GM11168 (cell line): ENCODE measurements at regions not wholly inside any gene's neighbourhood (a gene's known extent, or its start where the extent isn't known, plus 50 kb on each side); places are given as distances from the start of the nearest gene placed in this dataset.

Experiments used
- in situ Hi-C: fragments of 300-500 bp; cut with MboI; formaldehyde crosslinking; loops from one replicate; pipeline ENCODE4 v1.12.0; 2022; ENCODE audit warnings: low sequenced_read_pairs; ENCODE audit not compliant: unreplicated experiment

DNA sequence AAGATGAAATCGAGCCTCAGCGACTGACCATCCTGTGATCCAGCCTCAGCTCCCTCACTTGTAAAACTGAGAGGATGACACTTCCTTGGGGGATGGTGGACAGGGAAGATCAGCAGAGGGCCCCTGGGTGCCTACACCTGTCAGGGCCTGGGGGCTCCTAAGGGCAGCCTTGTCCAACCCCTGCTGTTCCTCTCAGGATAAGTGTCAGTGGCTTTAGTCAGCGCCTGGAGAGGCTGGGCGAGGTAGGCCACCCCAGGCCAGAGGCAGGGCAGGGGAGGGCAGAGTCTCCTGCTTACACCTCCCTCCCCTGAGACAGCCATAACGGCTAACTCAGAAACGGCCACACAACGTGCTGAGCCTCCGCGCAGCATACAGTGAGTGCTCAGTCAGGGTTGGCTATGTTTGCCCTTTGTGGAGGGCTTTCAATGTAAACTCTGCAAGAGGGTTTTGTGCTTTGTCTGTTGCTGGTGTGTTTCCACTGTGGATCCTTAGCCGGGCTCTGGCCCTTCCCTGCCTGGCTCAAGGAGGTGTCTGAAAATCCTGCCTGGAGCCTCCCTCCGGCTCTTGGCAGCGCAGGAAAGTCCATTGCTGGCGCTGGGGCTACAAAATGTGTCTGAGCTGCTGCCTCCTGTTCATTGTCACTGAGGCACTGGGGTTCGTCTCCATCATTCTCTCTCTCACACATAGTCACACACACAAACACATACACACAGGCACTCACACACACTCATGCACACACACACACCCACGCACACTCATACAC is 588.4 kb downstream of the PTPRU start:
- in situ Hi-C loops, result no loop called here

GRCh38 chr1:29824025-29824424 is 587.7 kb downstream of the PTPRU start:
- in situ Hi-C loops, result no loop called here

- in situ Hi-C loops, result no loop called here
Observed at GRCh38 chr1:29823561-29823960, 587.2 kb downstream of the PTPRU start.

DNA sequence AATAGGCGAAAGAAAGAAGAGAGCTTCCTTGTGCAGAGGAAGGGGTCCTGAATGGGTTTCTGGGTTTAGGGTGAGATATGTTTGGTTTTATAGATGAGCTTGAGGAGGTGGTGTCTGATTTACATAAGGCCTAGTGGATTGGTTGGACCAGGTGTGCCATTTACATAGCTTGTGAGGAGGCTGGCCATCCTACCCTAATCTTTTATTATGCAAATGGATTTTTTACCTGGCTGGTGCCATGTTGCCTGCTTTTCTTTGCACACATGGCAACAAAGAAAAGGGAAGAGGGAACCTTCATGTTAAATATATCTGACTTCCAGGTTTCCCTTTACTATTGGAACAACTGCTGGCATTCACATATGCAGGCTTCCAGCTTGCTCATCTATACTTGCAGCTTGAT is 585.3 kb downstream of the PTPRU start:
- in situ Hi-C loops, result no loop called here

GRCh38 chr1:29820401-29820800 is 584.1 kb downstream of the PTPRU start:
- in situ Hi-C loops, result no loop called here

- in situ Hi-C loops, result no loop called here
Observed at GRCh38 chr1:29812408-29813135, 576.2 kb downstream of the PTPRU start.

- in situ Hi-C loops, result no loop called here
Observed at GRCh38 chr1:29811727-29812407, 575.5 kb downstream of the PTPRU start.

DNA sequence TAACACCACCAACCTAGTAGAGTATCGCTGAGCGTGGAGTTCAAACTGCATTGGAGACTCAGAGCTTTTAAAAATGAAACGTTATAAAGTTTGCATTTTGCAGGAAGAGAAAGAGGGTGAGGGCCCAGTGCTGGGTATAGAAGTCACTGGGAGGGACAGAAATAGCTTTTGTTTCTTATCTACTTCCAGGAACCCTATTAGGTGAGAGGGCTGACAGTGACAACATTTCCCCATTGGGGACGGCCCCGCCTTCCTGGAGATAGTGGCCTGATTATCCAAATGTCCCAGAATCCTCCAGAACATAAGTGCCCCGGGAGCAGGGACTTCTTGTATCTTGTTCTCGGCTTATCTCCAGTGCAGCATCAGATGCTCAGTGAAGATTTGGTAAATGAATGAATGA is 574.9 kb downstream of the PTPRU start:
- in situ Hi-C loops, result no loop called here

DNA sequence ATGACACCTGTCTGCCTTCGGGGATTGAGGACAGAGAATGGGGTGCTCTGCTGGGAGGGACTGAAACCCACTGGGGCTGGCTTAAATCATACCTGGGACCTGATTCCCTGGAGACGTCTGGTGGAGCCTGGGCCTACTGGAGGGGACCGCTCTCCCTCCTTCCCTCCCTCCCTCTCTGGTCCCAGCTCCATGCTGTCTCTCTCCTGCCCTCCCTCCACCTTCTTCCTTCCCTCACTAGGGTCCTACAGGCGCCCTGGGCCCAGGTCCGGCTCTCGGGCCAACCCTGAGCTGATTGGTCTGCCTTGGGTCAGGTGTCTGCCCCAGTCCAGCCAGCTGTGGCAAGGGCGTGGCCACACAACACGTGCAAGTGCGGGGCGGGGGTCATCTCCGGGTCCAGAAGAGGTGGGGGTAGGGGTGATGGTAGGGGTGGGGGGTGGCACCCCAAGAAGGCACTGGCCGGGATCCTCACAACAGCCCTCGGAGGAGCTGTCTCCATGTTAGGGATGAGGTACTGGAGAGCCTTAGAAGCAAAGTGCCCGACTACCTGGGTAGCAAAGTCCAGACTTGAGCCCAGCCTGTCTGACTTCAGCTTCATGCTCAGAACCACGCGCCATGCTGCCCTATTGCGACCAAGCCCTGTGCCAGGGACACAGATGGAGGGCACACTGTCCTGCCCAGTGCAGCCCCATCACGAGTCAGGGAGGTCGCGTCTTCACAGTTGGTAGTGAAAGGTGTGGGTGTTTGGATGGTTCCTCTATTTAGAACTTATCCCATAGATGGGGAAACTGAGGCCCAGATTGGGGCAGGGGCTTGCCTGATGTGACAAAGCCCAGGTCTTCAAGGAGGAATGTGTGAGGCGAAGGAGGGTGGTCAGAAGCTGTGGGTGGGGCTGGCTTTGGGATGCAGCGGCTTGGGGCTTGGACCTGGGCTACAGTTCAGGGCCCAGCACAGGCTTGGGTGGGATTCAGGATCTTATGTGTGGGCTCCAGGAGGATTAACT is 574.1 kb downstream of the PTPRU start:
- in situ Hi-C loops, result no loop called here

DNA sequence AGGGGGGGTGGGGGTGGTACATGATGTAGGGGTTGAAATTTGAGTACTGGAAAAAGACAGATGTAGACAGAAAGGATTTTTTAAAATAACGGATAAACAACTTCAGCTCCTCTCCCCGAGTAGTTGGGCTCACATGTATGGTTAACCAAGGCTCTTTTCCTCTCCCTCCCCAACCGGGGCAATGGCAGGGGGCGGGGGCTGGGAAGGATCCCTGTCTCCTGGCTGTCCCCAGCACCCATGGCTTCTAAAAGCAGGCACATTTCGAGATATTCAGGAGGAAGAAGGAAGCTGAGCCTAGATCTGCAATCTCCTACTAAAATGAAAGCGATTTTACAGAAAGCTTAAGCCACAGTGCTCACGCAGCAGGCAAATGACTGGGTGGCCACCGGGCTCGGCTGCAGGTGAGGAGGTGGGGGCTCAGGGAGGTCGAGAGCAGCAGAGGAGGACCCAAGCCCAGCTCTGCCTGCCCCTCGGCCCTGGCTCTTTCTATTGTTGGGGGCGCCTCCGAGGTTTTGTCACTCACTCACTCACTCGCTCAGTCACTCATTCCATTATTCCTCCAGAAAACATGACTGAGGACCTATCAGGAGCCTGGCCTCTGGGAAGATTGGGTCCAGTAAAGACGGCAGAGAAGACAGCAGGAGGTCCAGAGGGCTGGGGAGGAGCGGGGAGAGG is 573.3 kb downstream of the PTPRU start:
- in situ Hi-C loops, result no loop called here

DNA sequence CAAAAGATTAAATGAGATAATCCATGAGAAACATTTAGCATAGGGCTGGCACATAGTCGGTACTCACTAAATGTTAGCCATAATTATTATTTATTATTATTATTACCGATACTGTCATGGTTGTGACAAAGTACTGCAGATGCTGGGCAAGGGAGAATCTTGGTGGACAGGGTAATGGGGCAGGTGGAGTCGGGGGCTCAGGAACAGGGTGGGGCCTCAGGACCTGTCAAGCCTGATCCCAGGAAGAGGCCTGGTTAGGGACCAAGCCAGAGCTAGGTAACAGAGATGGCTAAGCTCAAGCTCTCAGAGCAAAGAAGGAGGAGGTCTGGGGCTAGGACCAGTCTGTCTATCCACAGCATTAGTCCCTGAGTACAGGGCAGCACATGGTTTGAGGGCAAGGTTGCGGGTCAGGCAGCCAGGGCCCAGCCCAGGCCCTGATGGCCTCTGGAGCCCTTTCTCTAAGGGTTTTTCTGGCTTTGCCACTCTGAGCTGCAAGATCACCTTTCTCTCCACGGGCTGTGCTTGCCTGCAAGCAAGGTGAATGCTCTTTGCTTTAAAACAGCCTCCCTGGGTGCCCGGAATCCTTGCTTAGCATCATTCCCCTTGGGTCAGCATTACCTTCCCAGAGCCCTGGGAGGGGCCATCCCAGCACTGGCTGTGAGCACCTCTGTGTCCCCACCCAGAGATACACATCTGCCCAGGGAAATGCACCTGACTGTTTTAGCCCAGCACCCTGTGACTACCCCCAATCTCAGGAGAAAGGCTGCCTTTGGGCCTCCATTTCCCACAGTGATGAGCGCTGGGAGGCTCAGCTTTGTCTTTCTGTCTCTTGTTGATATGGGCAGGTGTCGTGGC is 572.0 kb downstream of the PTPRU start:
- in situ Hi-C loops, result no loop called here

GRCh38 chr1:29807689-29808088 is 571.4 kb downstream of the PTPRU start:
- in situ Hi-C loops, result no loop called here

DNA sequence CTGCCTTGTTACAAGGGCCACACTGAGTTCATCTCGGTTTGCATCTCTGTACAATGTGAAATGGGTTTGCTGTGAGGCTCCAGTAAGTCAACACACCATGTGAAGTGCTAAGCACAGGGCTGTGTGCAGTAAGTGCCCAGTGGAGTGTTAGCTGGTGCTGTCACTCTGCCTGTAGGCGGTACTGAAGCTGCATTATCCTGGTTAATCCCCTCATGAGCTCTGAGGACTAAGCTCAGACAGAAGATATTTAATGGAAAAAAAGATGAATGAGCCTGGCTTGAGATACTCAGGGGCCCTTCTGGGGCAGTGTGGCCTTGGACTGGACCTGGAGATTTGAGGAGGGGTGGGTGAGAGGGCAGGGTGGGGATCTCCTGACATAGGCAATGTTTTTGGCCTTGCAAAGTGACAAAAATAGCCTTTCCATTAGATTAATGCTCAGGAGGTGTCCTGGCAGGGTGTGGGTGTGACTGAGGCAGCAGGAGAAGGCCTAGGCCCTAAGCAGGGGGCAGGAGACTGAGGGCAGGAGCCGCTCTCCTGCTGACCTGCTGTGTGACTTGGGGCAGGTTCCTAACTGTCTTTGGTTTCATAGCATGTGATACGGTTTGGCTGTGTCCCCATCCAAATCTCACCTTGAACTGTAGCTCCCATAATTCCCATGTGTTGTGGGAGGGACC is 570.5 kb downstream of the PTPRU start:
- in situ Hi-C loops, result no loop called here

DNA sequence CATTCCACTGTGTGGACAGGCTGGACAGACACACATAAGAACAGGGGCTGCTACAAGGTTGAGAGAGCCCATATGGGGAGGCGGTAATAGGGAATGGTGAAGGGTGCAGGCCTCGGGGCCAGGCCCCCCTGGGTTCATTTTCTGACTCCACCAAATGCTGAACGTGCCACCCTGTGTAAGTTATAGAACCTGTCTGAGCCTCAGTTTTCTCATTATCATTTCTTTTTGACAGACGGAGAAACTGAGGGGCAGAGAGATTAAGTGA is 569.5 kb downstream of the PTPRU start:
- in situ Hi-C loops, result no loop called here

- in situ Hi-C loops, result no loop called here
Observed at GRCh38 chr1:29805122-29805895, 569.0 kb downstream of the PTPRU start.

- in situ Hi-C loops, result no loop called here
Observed at GRCh38 chr1:29804181-29804899, 568.0 kb downstream of the PTPRU start.

DNA sequence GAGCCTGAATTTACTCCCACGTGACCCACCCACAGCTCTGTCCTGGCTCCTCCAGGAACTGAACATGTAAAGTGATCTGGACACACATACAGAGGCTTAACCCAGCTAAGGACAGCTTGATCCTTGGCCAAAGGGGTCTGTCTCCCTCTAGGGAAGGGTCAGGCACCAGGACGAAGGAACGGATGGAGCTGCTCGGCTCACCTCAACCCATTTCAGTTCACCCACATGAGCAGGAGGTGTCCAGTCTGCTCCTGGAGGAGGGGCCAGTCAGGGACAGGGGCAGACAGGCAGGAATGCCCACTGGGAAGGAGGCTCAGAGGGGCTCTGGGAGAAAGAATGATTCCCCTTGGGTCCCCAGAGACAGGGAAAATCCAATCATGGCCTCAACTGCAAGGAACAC is 567.2 kb downstream of the PTPRU start:
- in situ Hi-C loops, result no loop called here
